RWPE2 (cell line): ENCODE measurements at regions not wholly inside any gene's neighbourhood (a gene's known extent, or its start where the extent isn't known, plus 50 kb on each side); places are given as distances from the start of the nearest gene placed in this dataset.

Experiments
- ATAC-seq: fragments of 200-7000 bp; cut with Tn5 transposase; 3 replicates; pipeline ENCODE4 v1.9.1; 2021; ENCODE audit warnings: low read depth
- DNase-seq: peaks from one replicate; pipeline ENCODE4 v3.0.0-alpha.2; 2020; ENCODE audit warnings: low spot score
- H3K27ac ChIP-seq: fragments of 450-650 bp; 2 replicates; pipeline ENCODE4 v1.5.1; 2017; ENCODE audit warnings: mild to moderate bottlenecking; ENCODE audit not compliant: poor library complexity, severe bottlenecking
- H3K27me3 ChIP-seq: fragments of 250-450 bp; sonication (Bioruptor Pico); 2 replicates; pipeline ENCODE4 v1.5.1; 2021; ENCODE audit warnings: mild to moderate bottlenecking, moderate library complexity; ENCODE audit not compliant: insufficient read depth, poor library complexity, severe bottlenecking
- H3K36me3 ChIP-seq: fragments of 250-450 bp; sonication (Bioruptor Pico); 2 replicates; pipeline ENCODE4 v1.5.1; 2020; ENCODE audit warnings: low read depth, mild to moderate bottlenecking, moderate library complexity
- H3K4me1 ChIP-seq: fragments of 250-450 bp; sonication (Bioruptor Pico); 2 replicates; pipeline ENCODE4 v1.5.1; 2021; ENCODE audit warnings: mild to moderate bottlenecking, moderate library complexity; ENCODE audit not compliant: insufficient read depth, poor library complexity, severe bottlenecking
- H3K4me3 ChIP-seq: fragments of 250-450 bp; sonication (Bioruptor Pico); 2 replicates; pipeline ENCODE4 v1.5.1; 2021; ENCODE audit warnings: mild to moderate bottlenecking, moderate library complexity; ENCODE audit not compliant: severe bottlenecking
- H3K9me3 ChIP-seq: fragments of 250-450 bp; sonication (Bioruptor Pico); 2 replicates; pipeline ENCODE4 v1.5.1; 2021; ENCODE audit warnings: mild to moderate bottlenecking, moderate library complexity; ENCODE audit not compliant: severe bottlenecking
- TF ChIP-seq, protein P1 (sequence below): fragments of 450-650 bp; IDR thresholded peaks from one replicate; pipeline ENCODE4 v1.5.1; 2017; ENCODE audit warnings: mild to moderate bottlenecking, moderate library complexity; ENCODE audit not compliant: poor library complexity, severe bottlenecking

DNA sequence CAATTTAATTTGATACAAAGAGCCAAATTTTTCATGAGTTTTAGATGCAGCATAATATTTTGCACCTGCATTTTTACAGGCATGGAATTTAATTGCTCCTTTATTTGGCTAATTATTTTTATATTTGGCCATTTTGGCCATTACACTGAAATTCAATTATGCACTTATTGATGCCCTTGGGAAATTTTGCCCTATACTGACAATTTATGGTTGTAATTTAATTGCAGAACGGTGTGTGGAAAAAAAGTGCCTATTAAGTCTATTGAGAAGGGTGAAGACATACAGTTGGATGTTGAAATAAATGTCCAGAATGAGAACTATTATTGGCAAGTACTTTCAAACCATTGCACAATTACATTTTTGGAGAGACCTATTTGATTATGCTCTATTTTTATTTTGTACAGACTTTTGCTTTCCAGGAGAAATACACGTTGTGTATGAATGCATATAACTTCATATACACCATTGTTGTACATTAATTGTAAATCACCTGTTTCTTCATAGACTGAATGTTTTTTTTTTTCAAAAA lies 1319.3 kb upstream of the CDH2 start:
- ATAC-seq = no peak
- H3K27ac ChIP-seq = no peak overlapping the region
- DNase-seq = no peak
- H3K4me1 ChIP-seq = peaks cover 6% of the 10 kb centered on the region
- H3K4me3 ChIP-seq = no peak overlapping the region
- H3K36me3 ChIP-seq = 0 out of 2 replicates have a peak, but pooled peaks cover 4% of the 10 kb centered on the region
- H3K9me3 ChIP-seq = peaks cover 2% of the 10 kb centered on the region
- TF ChIP-seq, protein P1, sequence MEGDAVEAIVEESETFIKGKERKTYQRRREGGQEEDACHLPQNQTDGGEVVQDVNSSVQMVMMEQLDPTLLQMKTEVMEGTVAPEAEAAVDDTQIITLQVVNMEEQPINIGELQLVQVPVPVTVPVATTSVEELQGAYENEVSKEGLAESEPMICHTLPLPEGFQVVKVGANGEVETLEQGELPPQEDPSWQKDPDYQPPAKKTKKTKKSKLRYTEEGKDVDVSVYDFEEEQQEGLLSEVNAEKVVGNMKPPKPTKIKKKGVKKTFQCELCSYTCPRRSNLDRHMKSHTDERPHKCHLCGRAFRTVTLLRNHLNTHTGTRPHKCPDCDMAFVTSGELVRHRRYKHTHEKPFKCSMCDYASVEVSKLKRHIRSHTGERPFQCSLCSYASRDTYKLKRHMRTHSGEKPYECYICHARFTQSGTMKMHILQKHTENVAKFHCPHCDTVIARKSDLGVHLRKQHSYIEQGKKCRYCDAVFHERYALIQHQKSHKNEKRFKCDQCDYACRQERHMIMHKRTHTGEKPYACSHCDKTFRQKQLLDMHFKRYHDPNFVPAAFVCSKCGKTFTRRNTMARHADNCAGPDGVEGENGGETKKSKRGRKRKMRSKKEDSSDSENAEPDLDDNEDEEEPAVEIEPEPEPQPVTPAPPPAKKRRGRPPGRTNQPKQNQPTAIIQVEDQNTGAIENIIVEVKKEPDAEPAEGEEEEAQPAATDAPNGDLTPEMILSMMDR = no peak
- H3K27me3 ChIP-seq = no peaks in the 10 kb centered on the region

DNA sequence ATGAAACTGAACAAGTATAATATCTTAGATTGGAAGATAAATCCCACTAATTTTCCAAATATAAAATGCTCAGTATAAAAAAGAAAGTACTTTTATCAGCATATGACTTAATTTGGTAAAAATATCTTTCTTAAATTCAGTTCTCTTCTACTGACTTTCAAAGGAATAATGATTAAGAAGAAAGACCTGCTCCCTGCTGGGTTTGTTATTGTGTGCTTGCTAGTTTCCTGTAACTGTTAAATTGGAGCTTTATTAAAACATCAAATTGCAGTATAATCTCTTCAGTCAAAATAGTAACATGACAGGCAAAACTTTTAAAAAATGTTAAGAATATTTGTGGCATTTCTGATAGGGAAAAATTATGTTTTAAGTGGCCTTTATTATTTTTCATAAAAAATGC lies 1317.4 kb upstream of the CDH2 start:
- Histone ChIP-seq H3K4me3 (no peak overlapping the region), H3K27ac (no peak overlapping the region), H3K27me3 (no peaks in the 10 kb centered on the region), H3K9me3 (peaks cover 2% of the 10 kb centered on the region), H3K36me3 (no peaks in the 10 kb centered on the region), H3K4me1 (no peaks in the 10 kb centered on the region)
- DNase-seq (no peak), ATAC-seq (no peak)
- TF ChIP-seq, protein P1 = no peak

DNA sequence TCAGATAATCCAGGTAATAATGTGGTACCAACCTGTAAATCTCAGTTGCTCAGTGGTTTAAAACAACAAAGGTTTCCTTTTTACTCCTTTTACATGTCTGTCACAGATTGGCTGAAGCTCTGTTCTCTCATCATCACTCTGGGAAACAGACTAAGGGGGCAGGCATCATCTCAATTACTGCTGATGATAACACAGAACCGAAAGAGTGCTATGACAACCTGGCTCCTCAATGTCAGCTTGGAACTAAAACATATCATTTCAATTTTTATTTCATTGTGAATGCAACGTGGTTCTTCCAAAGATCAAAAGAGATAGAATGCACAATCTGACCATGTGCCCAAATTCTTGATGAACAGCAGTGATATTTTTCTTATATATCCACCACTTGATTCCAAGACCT lies 1315.0 kb upstream of the CDH2 start:
- DNase-seq = no peak
- no peak for ATAC-seq
- Histone ChIP-seq H3K4me3 (no peak overlapping the region), H3K27me3 (no peaks in the 10 kb centered on the region), H3K9me3 (peaks cover 2% of the 10 kb centered on the region), H3K36me3 (no peaks in the 10 kb centered on the region), H3K27ac (no peak overlapping the region), H3K4me1 (no peaks in the 10 kb centered on the region)
- TF ChIP-seq, protein P1 = no peak

DNA sequence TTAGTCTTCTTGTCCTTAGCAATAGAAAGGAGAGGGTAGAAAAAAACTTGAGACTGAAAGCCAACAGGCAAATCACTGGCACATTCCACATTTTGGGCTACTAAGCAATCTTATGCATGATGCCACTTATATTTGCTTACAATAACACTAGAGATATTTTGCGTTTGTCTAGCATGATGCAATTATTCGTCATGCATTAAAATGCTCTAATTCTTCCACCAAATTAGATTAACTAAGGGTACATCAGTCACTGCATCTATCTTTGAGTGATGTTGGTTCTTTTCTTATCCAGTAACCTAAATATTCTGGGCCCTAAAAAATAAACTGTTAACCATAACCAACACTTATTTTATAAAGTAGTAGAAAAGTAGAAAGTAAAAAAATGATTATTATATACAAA lies 1311.7 kb upstream of the CDH2 start:
- H3K27me3 ChIP-seq = no peaks in the 10 kb centered on the region
- H3K4me1 ChIP-seq = no peaks in the 10 kb centered on the region
- no peak overlapping the region for H3K27ac ChIP-seq
- no peak overlapping the region for H3K4me3 ChIP-seq
- TF ChIP-seq, protein P1 = no peak
- DNase-seq = no peak
- no peaks in the 10 kb centered on the region for H3K9me3 ChIP-seq
- ATAC-seq = no peak
- no peaks in the 10 kb centered on the region for H3K36me3 ChIP-seq

DNA sequence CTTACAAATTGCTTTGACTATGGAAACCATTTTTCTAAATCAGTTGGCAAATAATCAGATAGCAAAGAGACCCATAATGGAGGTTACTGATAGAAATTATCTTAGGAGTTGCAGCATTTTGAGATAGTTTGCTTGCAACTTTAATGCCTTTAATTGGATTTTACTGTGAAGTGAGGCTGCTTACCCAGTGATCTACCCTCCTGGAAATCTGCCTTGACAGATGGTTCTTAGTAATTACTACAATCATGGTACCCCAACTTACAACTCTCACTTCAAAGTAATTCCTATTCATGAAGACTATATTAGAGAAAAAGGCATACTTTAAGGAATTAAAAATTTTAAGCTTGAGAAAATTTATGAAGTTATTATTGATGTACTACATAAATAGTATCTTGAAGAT lies 1288.6 kb upstream of the CDH2 start:
- Histone ChIP-seq H3K4me3 (no peak overlapping the region), H3K36me3 (no peaks in the 10 kb centered on the region), H3K9me3 (no peaks in the 10 kb centered on the region), H3K4me1 (no peaks in the 10 kb centered on the region), H3K27me3 (no peaks in the 10 kb centered on the region), H3K27ac (no peak overlapping the region)
- ATAC-seq (no peak), DNase-seq (no peak)
- TF ChIP-seq, protein P1 = no peak
